IPS-18c (cell line): ENCODE measurements at regions not wholly inside any gene's neighbourhood (a gene's known extent, or its start where the extent isn't known, plus 50 kb on each side); places are given as distances from the start of the nearest gene placed in this dataset.

ENCODE experiments used
- H3K4me3 ChIP-seq: 2 replicates; pipeline ENCODE4 v1.7.0; 2013; ENCODE audit warnings: low read depth, mild to moderate bottlenecking, low read length, moderate library complexity; ENCODE audit not compliant: insufficient read depth
- H3K9me3 ChIP-seq: one replicate; pipeline ENCODE4 v1.6.1; 2013; ENCODE audit warnings: mild to moderate bottlenecking, low read length, moderate library complexity; ENCODE audit not compliant: control insufficient read depth, insufficient read depth

- Histone ChIP-seq H3K4me3 (no peak overlapping the region), H3K9me3 (no peaks in the 10 kb centered on the region)
These were observed 515.9 kb upstream of the SULF2 start for GRCh38 chr20:48301189-48301588.

- no peak overlapping the region for H3K4me3 ChIP-seq
- H3K9me3 ChIP-seq = no peaks in the 10 kb centered on the region
These were observed 515.2 kb upstream of the SULF2 start for GRCh38 chr20:48300529-48300928.

DNA sequence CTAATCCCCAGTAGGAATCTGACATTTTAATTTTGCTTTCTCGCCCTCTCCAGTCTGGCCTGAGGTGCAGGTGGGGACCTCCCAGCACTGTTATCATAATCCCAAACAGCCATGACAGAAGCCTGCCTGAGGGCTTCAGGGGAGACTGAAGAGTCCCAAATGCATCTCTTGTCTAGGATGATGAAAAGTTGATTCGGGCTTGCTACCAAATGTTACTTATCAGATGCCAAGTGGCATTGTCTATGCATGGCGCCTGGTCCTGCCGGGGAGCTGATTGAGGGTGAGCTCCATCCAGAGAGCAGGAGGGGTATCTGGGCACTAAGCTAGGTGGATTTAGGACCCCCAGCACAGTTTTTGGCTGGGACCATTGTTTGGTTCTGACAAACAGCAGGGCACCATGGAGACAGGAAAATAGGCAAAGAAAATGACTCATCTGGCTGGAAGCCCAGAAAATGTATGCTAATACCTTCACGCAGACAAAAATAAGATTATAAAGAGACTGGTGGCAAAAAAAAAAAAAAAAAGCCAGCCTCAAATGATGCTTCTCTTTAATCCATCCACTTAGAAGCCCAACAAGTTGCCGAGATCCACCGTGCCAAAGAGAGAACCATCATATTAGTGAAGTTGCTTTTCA is 513.7 kb upstream of the SULF2 start:
- Histone ChIP-seq H3K9me3 (no peaks in the 10 kb centered on the region), H3K4me3 (no peak overlapping the region)

- no peak overlapping the region for H3K4me3 ChIP-seq
- H3K9me3 ChIP-seq = no peaks in the 10 kb centered on the region
These were observed 513.2 kb upstream of the SULF2 start for GRCh38 chr20:48298433-48298832.

GRCh38 chr20:48295966-48296421 is 510.7 kb upstream of the SULF2 start:
- H3K4me3 ChIP-seq = no peak overlapping the region
- H3K9me3 ChIP-seq = no peaks in the 10 kb centered on the region

DNA sequence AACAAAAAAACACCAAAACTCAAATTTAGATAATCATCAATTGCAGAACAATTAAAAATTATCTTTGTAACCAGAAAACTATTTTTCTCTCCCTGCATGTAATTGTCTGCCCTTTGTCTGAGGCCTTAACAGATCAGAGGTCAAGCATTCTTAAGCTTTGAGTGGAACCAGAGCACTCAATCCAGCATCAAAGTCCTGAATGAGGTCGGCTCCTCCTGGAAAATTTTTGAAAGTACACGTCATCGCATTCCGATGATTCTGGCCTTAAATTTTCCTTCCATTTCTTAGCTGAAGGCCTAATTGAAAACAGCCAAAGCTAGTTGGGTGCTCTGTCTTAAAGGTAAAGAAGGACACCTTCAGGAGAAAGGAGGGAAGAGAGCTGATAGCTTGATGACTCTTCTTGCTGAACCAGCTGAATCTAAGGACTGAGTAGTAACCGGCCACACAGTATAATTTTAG is 510.2 kb upstream of the SULF2 start:
- H3K4me3 ChIP-seq = no peak overlapping the region
- H3K9me3 ChIP-seq = no peaks in the 10 kb centered on the region

DNA sequence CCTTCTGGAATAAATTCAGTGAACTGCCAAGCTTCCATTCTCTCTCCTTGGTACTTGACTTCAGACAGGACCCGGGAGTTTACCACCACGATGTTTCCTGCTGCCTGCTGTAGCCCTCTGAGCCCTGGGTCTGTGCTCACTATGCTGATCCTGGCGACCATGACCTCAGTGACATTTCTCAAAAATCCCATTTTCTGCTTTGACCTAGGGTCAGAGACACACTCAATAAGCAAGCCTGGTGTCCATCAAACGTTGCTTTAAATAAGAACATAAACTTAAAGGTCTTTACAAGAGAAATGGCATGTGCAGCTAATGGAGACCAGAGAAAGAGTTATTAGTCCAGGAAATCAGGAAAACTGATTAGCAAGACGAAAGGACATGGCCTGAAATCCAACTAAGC is 509.7 kb upstream of the SULF2 start:
- H3K4me3 ChIP-seq = no peak overlapping the region
- no peaks in the 10 kb centered on the region for H3K9me3 ChIP-seq

DNA sequence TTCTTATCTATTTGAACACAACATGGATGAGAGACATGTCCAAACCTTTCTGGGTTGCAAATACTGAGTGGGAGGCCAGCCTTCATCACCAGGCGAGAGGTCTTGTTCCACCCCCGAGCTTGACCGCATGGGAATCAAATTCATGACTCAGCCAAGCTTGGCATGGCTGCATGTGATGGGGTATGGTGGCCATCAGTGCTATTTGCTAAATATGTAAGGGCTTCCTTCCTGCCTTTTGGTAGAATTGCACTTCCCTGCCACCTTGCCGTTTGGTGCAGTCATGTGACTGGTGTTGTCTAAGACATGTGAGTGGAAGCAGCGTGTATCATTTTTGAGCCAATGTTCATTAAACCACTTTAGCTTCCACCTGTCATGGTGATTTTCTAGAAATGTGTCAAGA is 508.9 kb upstream of the SULF2 start:
- no peaks in the 10 kb centered on the region for H3K9me3 ChIP-seq
- H3K4me3 ChIP-seq = no peak overlapping the region

- Histone ChIP-seq H3K9me3 (no peaks in the 10 kb centered on the region), H3K4me3 (no peak overlapping the region)
These were observed 508.4 kb upstream of the SULF2 start for GRCh38 chr20:48293671-48294070.

DNA sequence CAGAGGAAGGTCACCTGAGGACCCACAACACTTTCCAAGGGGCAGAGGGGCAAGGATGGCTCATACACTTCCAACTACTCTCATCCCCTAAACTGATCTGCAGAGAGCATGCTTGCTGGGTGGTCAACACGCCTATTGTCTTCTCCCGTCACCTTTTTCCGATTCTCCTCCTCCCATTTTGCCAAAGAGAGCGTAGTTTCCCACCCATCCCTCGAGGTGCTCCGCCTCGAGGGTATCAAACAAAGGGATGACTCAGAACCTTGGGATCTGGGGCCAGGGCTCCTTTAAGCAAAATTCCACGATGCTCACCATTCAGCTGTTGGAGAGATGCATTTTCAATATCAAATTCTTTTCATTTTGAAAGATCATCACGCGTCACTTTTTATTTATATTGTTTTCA is 507.5 kb upstream of the SULF2 start:
- Histone ChIP-seq H3K9me3 (no peaks in the 10 kb centered on the region), H3K4me3 (no peak overlapping the region)

- no peak overlapping the region for H3K4me3 ChIP-seq
These were observed 506.6 kb upstream of the SULF2 start for GRCh38 chr20:48291896-48292295.

DNA sequence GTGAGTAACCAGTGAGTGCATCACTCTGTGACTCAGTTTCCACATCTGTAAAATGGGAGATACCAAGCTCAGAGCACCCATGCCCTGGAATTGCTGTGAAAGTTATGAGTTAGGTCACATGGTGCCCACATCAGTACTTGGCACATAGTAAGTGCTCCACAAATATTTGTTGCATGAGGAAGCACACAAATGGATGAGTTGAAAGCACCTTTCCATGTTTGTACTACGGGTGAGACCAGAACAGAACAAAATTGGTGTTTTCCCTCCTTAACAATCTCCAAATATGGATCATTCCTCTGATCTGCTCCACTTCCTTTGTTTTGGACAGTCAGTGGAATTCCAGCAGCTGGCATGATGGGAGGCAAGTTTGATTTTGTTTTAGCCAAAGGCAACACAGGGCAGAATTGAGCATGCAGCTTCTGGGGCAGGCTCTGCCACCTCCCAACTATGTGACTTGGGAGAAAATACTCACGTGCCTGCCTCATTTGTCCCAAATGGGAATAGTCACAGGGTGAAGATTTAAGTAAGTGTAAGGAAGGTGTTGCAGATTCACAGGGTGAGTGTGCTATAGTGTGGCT is 503.7 kb upstream of the SULF2 start:
- Histone ChIP-seq H3K4me3 (no peak overlapping the region), H3K9me3 (no peaks in the 10 kb centered on the region)

More at GRCh38 chr20:48291896-48292295, 506.6 kb upstream of the SULF2 start:
- H3K9me3 ChIP-seq = no peaks in the 10 kb centered on the region

GRCh38 chr20:48287552-48288170 is 502.4 kb upstream of the SULF2 start:
- H3K4me3 ChIP-seq = no peak overlapping the region
- no peaks in the 10 kb centered on the region for H3K9me3 ChIP-seq

GRCh38 chr20:48287021-48287494 is 501.8 kb upstream of the SULF2 start:
- Histone ChIP-seq H3K9me3 (no peaks in the 10 kb centered on the region), H3K4me3 (no peak overlapping the region)

DNA sequence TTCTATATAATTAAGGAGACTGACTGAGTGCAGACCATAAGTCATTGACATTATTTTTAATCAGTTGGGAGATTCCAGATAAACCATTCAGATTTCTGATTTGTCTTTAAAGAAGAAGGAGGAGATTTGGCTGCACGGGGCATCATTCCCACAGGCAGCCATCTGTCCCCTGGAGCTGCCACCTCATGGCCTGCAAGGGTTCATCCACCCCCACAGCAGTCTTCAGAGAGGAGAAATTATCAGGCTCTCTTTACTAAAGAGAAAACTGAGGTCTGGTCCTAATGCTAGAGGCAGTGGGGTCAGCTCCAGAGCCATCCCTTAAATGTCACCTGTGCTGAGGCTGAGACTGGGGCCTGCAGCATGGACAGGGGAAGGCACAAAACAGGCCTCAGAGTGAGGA is 501.3 kb upstream of the SULF2 start:
- H3K4me3 ChIP-seq = no peak overlapping the region
- H3K9me3 ChIP-seq = no peaks in the 10 kb centered on the region

- Histone ChIP-seq H3K4me3 (no peak overlapping the region), H3K9me3 (no peaks in the 10 kb centered on the region)
These were observed 500.4 kb upstream of the SULF2 start for GRCh38 chr20:48285656-48286055.

- Histone ChIP-seq H3K4me3 (no peak overlapping the region), H3K9me3 (no peaks in the 10 kb centered on the region)
These were observed 499.6 kb upstream of the SULF2 start for GRCh38 chr20:48284837-48285236.

DNA sequence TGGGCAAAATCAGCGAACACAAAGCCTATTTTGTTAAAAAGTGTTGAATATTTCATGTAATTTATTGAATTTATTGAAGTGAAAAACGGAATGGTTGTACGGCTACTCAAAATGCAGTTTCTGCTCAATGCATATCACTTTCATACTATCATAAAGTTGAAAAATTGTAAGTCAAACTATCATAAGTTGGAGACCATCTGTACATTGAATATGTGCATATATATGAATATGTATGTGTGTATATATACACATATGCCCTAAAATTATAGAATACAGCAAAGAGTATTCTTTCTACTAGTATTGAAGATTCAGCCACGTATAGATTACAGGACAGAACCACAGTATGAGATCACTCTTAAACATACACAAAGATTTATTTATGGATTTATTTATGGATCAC is 499.0 kb upstream of the SULF2 start:
- H3K9me3 ChIP-seq = no peaks in the 10 kb centered on the region
- H3K4me3 ChIP-seq = no peak overlapping the region
